Gastrocnemius medialis (tissue), 4 donors: ENCODE measurements at regions not wholly inside any gene's neighbourhood (a gene's known extent, or its start where the extent isn't known, plus 50 kb on each side); places are given as distances from the start of the nearest gene placed in this dataset.

Experiments used
- POLR2A ChIP-seq, 2 donors: fragments of 450-650 bp; IDR thresholded peaks; one replicate each; pipeline ENCODE4 v1.6.1; 2017; ENCODE audit warnings: antibody characterized with exemption in 2 of 2, mild to moderate bottlenecking in 2 of 2, moderate library complexity in 2 of 2
- TF ChIP-seq, protein P1 (sequence below), 5 experiments: fragments of 450-650 bp in 3 of 5; fragments of 200-600 bp in 2 of 5; sonication (generic) in 2 of 5; IDR thresholded peaks in 4 of 5; conservative IDR thresholded peaks in 1 of 5; 1 replicate in 4 of 5; 2 replicates in 1 of 5; pipeline ENCODE4 v1.5.1; 2016 to 2019; ENCODE audit warnings: antibody characterized with exemption in 5 of 5, mild to moderate bottlenecking in 3 of 5, moderate library complexity in 3 of 5

DNA sequence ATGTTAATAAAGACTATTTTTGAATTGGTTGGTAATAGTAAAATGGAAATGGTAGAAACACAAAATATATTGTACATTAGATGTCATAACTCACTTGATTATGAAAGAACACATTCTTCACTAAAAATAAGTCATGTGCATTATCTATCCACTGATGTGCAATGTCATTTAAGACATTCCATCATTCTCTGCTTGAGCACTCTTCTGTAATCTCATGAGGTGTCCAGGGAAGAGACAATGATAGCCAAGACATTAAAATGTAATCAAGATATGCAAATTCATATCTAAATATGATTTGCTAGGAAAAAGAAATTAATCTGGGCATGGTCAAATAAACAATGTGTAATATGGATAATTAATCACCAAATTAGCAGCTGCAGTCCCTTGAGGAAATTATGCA is 422.5 kb downstream of the BTG1 start:
- TF ChIP-seq, protein P1, sequence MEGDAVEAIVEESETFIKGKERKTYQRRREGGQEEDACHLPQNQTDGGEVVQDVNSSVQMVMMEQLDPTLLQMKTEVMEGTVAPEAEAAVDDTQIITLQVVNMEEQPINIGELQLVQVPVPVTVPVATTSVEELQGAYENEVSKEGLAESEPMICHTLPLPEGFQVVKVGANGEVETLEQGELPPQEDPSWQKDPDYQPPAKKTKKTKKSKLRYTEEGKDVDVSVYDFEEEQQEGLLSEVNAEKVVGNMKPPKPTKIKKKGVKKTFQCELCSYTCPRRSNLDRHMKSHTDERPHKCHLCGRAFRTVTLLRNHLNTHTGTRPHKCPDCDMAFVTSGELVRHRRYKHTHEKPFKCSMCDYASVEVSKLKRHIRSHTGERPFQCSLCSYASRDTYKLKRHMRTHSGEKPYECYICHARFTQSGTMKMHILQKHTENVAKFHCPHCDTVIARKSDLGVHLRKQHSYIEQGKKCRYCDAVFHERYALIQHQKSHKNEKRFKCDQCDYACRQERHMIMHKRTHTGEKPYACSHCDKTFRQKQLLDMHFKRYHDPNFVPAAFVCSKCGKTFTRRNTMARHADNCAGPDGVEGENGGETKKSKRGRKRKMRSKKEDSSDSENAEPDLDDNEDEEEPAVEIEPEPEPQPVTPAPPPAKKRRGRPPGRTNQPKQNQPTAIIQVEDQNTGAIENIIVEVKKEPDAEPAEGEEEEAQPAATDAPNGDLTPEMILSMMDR (IDR thresholded peaks at IDR 0.05 in 4 of 5, conservative IDR thresholded peaks at IDR 0.05 in 1 of 5) = no peak
- TF ChIP-seq POLR2A (IDR thresholded peaks at IDR 0.05) = no peak
